ENCODE measurements at regions not wholly inside any gene's neighbourhood (a gene's known extent, or its start where the extent isn't known, plus 50 kb on each side); places are given as distances from the start of the nearest gene placed in this dataset.

- Histone ChIP-seq H2AFZ (ENCODE audit: low read depth, low read length) (no peak overlapping the region), H3K4me2 (ENCODE audit: insufficient read depth, low read length) (no peak overlapping the region)
Observed at GRCh38 chr6:71551798-71552197, 263.2 kb downstream of the OGFRL1 start.

GRCh38 chr6:71556141-71556540 is 267.5 kb downstream of the OGFRL1 start:
- Histone ChIP-seq H3K36me3 (ENCODE audit: insufficient read depth, low read length) (no peaks in the 10 kb centered on the region), H3K4me2 (ENCODE audit: insufficient read depth, low read length) (no peak overlapping the region), H3K4me3 (ENCODE audit: low read depth in 1 of 2, low read length in 2 of 2) (no peak overlapping the region), H3K27me3 (ENCODE audit: insufficient read depth, low read length, poor library complexity) (no peaks in the 10 kb centered on the region), H4K20me1 (ENCODE audit: insufficient read depth, low read length) (no peaks in the 10 kb centered on the region), H2AFZ (ENCODE audit: low read depth, low read length) (no peak overlapping the region), H3K27ac (ENCODE audit: low read length) (no peak overlapping the region), H3K9me3 (ENCODE audit: insufficient read depth, low read length, severe bottlenecking) (peaks cover 15% of the 10 kb centered on the region), H3K9ac (ENCODE audit: low read depth, low read length) (no peak overlapping the region), H3K4me1 (ENCODE audit: insufficient read depth, low read length) (no peaks in the 10 kb centered on the region), H3K79me2 (ENCODE audit: insufficient read depth, low read length) (no peaks in the 10 kb centered on the region)
- no peak for TF ChIP-seq CTCF (IDR thresholded peaks at IDR 0.05; ENCODE audit: borderline replicate concordance, extremely low read depth, low read length, poor library complexity, severe bottlenecking)
- no peak for TF ChIP-seq EZH2 (IDR thresholded peaks at IDR 0.05; ENCODE audit: borderline replicate concordance, low read depth, low read length, severe bottlenecking)
- ATAC-seq (ENCODE audit: insufficient read depth, low read depth) = no peak
- no peak for DNase-seq

More at GRCh38 chr6:71551798-71552197, 263.2 kb downstream of the OGFRL1 start:
- Histone ChIP-seq H3K9me3 (ENCODE audit: insufficient read depth, low read length, severe bottlenecking) (peaks cover 11% of the 10 kb centered on the region), H3K27ac (ENCODE audit: low read length) (no peak overlapping the region), H3K4me1 (ENCODE audit: insufficient read depth, low read length) (no peaks in the 10 kb centered on the region), H3K36me3 (ENCODE audit: insufficient read depth, low read length) (no peaks in the 10 kb centered on the region), H4K20me1 (ENCODE audit: insufficient read depth, low read length) (no peaks in the 10 kb centered on the region), H3K9ac (ENCODE audit: low read depth, low read length) (no peak overlapping the region), H3K79me2 (ENCODE audit: insufficient read depth, low read length) (no peaks in the 10 kb centered on the region), H3K4me3 (ENCODE audit: low read depth in 1 of 2, low read length in 2 of 2) (no peak overlapping the region), H3K27me3 (ENCODE audit: insufficient read depth, low read length, poor library complexity) (no peaks in the 10 kb centered on the region)
- DNase-seq (no peak), ATAC-seq (ENCODE audit: insufficient read depth, low read depth) (no peak)
- no peak for TF ChIP-seq CTCF (IDR thresholded peaks at IDR 0.05; ENCODE audit: borderline replicate concordance, extremely low read depth, low read length, poor library complexity, severe bottlenecking)
- TF ChIP-seq EZH2 (IDR thresholded peaks at IDR 0.05; ENCODE audit: borderline replicate concordance, low read depth, low read length, severe bottlenecking) = no peak

- no peaks in the 10 kb centered on the region for H3K27me3 ChIP-seq (ENCODE audit: insufficient read depth, low read length, poor library complexity)
- H3K9me3 ChIP-seq (ENCODE audit: insufficient read depth, low read length, severe bottlenecking) = peaks cover 15% of the 10 kb centered on the region
- H3K4me3 ChIP-seq (ENCODE audit: low read depth in 1 of 2, low read length in 2 of 2) = no peak overlapping the region
- H3K4me2 ChIP-seq (ENCODE audit: insufficient read depth, low read length) = no peak overlapping the region
- no peaks in the 10 kb centered on the region for H4K20me1 ChIP-seq (ENCODE audit: insufficient read depth, low read length)
- H3K79me2 ChIP-seq (ENCODE audit: insufficient read depth, low read length) = no peaks in the 10 kb centered on the region
- H2AFZ ChIP-seq (ENCODE audit: low read depth, low read length) = no peak overlapping the region
- DNase-seq (no peak), ATAC-seq (ENCODE audit: insufficient read depth, low read depth) (no peak)
- H3K4me1 ChIP-seq (ENCODE audit: insufficient read depth, low read length) = no peaks in the 10 kb centered on the region
- no peaks in the 10 kb centered on the region for H3K36me3 ChIP-seq (ENCODE audit: insufficient read depth, low read length)
- no peak for TF ChIP-seq CTCF (IDR thresholded peaks at IDR 0.05; ENCODE audit: borderline replicate concordance, extremely low read depth, low read length, poor library complexity, severe bottlenecking)
- TF ChIP-seq EZH2 (IDR thresholded peaks at IDR 0.05; ENCODE audit: borderline replicate concordance, low read depth, low read length, severe bottlenecking) = no peak
- no peak overlapping the region for H3K27ac ChIP-seq (ENCODE audit: low read length)
- H3K9ac ChIP-seq (ENCODE audit: low read depth, low read length) = no peak overlapping the region
Observed at GRCh38 chr6:71558974-71559373, 270.4 kb downstream of the OGFRL1 start.

GRCh38 chr6:71567562-71567961 is 279.0 kb downstream of the OGFRL1 start:
- Histone ChIP-seq H3K4me1 (ENCODE audit: insufficient read depth, low read length) (no peaks in the 10 kb centered on the region), H3K27ac (ENCODE audit: low read length) (no peak overlapping the region), H3K4me3 (ENCODE audit: low read depth in 1 of 2, low read length in 2 of 2) (no peak overlapping the region), H3K9ac (ENCODE audit: low read depth, low read length) (no peak overlapping the region), H3K9me3 (ENCODE audit: insufficient read depth, low read length, severe bottlenecking) (no peaks in the 10 kb centered on the region), H2AFZ (ENCODE audit: low read depth, low read length) (no peak overlapping the region), H3K27me3 (ENCODE audit: insufficient read depth, low read length, poor library complexity) (no peaks in the 10 kb centered on the region), H3K36me3 (ENCODE audit: insufficient read depth, low read length) (no peaks in the 10 kb centered on the region), H3K79me2 (ENCODE audit: insufficient read depth, low read length) (no peaks in the 10 kb centered on the region), H3K4me2 (ENCODE audit: insufficient read depth, low read length) (no peak overlapping the region), H4K20me1 (ENCODE audit: insufficient read depth, low read length) (no peaks in the 10 kb centered on the region)
- no peak for TF ChIP-seq CTCF (IDR thresholded peaks at IDR 0.05; ENCODE audit: borderline replicate concordance, extremely low read depth, low read length, poor library complexity, severe bottlenecking)
- no peak for TF ChIP-seq EZH2 (IDR thresholded peaks at IDR 0.05; ENCODE audit: borderline replicate concordance, low read depth, low read length, severe bottlenecking)
- ATAC-seq (ENCODE audit: insufficient read depth, low read depth) (no peak), DNase-seq (no peak)

All from DND-41 (cell line).